ENCODE measurements at regions not wholly inside any gene's neighbourhood (a gene's known extent, or its start where the extent isn't known, plus 50 kb on each side); places are given as distances from the start of the nearest gene placed in this dataset.

DNA sequence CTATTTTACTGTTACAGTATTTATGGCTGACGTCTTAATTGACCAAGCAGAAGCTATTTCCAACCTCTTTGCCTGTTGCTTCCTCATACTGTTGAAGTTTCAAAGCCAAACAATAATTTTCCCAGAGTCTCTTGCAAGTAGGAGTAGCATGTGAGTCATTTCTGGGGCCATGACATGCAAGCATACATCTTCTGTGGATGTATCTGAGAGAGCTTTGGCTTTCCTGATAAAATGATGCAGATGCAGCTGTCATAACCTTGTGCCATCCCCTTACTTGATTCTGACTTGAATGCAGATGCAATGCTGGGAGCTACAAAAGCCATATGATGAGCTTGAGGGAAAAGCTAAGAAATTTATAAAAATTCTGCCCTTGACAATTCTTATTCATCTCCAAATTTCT lies 243.1 kb upstream of the TENM4 start:
- TF ChIP-seq, protein P1, sequence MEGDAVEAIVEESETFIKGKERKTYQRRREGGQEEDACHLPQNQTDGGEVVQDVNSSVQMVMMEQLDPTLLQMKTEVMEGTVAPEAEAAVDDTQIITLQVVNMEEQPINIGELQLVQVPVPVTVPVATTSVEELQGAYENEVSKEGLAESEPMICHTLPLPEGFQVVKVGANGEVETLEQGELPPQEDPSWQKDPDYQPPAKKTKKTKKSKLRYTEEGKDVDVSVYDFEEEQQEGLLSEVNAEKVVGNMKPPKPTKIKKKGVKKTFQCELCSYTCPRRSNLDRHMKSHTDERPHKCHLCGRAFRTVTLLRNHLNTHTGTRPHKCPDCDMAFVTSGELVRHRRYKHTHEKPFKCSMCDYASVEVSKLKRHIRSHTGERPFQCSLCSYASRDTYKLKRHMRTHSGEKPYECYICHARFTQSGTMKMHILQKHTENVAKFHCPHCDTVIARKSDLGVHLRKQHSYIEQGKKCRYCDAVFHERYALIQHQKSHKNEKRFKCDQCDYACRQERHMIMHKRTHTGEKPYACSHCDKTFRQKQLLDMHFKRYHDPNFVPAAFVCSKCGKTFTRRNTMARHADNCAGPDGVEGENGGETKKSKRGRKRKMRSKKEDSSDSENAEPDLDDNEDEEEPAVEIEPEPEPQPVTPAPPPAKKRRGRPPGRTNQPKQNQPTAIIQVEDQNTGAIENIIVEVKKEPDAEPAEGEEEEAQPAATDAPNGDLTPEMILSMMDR (IDR thresholded peaks at IDR 0.05): no peak
- TF ChIP-seq ZFX (IDR thresholded peaks at IDR 0.05; ENCODE audit: borderline replicate concordance): no peak
